Adipocyte (in vitro differentiated cells): ENCODE measurements at regions not wholly inside any gene's neighbourhood (a gene's known extent, or its start where the extent isn't known, plus 50 kb on each side); places are given as distances from the start of the nearest gene placed in this dataset.

ENCODE experiments used
- DNase-seq: peaks from one replicate; pipeline ENCODE4 v3.0.0-alpha.2; 2015; ENCODE audit warnings: low read depth
- H3K27me3 ChIP-seq: replicated peaks from 2 replicates; pipeline ENCODE4 v1.7.0; 2013; ENCODE audit warnings: mild to moderate bottlenecking, low read length, moderate library complexity; ENCODE audit not compliant: control insufficient read depth, insufficient read depth
- H3K36me3 ChIP-seq: 2 replicates; pipeline ENCODE4 v1.7.0; 2013; ENCODE audit warnings: low read length, mild to moderate bottlenecking, moderate library complexity; ENCODE audit not compliant: control insufficient read depth, insufficient read depth, severe bottlenecking
- H3K4me1 ChIP-seq: 2 replicates; pipeline ENCODE4 v1.7.0; 2013; ENCODE audit warnings: mild to moderate bottlenecking, low read length, moderate library complexity; ENCODE audit not compliant: control insufficient read depth, insufficient read depth
- H3K4me3 ChIP-seq: 2 replicates; pipeline ENCODE4 v1.7.0; 2013; ENCODE audit warnings: mild to moderate bottlenecking, low read length, moderate library complexity
- H3K9ac ChIP-seq: 2 replicates; pipeline ENCODE4 v1.7.0; 2013; ENCODE audit warnings: mild to moderate bottlenecking, low read length, moderate library complexity
- H3K9me3 ChIP-seq: 2 replicates; pipeline ENCODE4 v1.7.0; 2013; ENCODE audit warnings: mild to moderate bottlenecking, low read length, moderate library complexity; ENCODE audit not compliant: control insufficient read depth

DNA sequence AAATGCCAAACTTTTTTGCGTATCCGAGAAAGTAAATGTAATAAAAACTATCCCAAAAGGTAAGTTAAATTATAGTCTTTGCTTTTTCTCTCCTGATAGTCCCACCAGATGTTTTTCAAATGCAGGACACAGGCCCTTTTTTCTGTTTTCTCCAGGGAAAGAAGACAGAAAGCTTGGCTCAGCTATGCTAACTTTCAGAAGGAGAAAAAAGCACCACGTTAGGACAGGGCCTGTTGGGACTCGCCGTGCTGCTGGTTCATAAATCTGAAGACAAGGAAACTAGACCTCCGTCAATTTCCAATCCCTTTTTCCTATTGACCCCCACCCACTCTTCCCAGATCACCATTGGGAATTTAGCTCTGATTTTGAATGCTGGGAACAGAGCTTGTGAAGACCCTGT lies 220.9 kb upstream of the SFRP2 start:
- DNase-seq: no peak
- Histone ChIP-seq H3K9me3 (no peaks in the 10 kb centered on the region), H3K27me3 (no peaks in the 10 kb centered on the region), H3K4me3 (peak overlapping the region; percentile 36), H3K9ac (peak overlapping the region; percentile 70), H3K36me3 (no peaks in the 10 kb centered on the region), H3K4me1 (peaks cover 54% of the 10 kb centered on the region)

GRCh38 chr4:154009191-154009590 lies 220.3 kb upstream of the SFRP2 start:
- Histone ChIP-seq H3K9ac (no peak overlapping the region), H3K36me3 (no peaks in the 10 kb centered on the region), H3K9me3 (no peaks in the 10 kb centered on the region), H3K4me1 (peaks cover 53% of the 10 kb centered on the region), H3K4me3 (peak overlapping the region; percentile 36), H3K27me3 (no peaks in the 10 kb centered on the region)
- no peak for DNase-seq

DNA sequence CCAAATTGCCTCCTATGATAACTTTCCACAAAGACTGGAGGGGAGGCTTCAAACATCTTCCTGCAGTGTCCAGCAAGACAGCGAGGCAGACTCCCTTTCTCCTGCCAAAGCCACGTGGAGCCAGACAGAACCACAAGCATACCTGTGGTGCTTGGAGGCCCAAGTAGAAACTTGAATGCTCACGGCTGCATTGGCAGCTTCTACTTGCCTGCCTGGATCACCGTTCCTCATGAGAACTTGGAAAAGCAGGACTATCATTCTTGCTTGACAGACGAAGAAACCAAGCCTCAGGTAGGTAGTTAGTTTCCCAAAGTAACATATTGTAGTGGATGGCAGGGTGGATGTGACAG lies 216.3 kb upstream of the SFRP2 start:
- H3K9ac ChIP-seq: peak overlapping the region; percentile 81
- H3K4me3 ChIP-seq: peak overlapping the region; percentile 75
- peaks cover 48% of the 10 kb centered on the region for H3K4me1 ChIP-seq
- H3K36me3 ChIP-seq: no peaks in the 10 kb centered on the region
- no peaks in the 10 kb centered on the region for H3K27me3 ChIP-seq
- DNase-seq: no peak
- no peaks in the 10 kb centered on the region for H3K9me3 ChIP-seq

- Histone ChIP-seq H3K9me3 (no peaks in the 10 kb centered on the region), H3K9ac (peak overlapping the region; percentile 85), H3K4me1 (peaks cover 43% of the 10 kb centered on the region), H3K27me3 (no peaks in the 10 kb centered on the region), H3K36me3 (no peaks in the 10 kb centered on the region), H3K4me3 (peak overlapping the region; percentile 75)
- peak; percentile 95 for DNase-seq
These were observed 215.8 kb upstream of the SFRP2 start for GRCh38 chr4:154004507-154005170.

DNA sequence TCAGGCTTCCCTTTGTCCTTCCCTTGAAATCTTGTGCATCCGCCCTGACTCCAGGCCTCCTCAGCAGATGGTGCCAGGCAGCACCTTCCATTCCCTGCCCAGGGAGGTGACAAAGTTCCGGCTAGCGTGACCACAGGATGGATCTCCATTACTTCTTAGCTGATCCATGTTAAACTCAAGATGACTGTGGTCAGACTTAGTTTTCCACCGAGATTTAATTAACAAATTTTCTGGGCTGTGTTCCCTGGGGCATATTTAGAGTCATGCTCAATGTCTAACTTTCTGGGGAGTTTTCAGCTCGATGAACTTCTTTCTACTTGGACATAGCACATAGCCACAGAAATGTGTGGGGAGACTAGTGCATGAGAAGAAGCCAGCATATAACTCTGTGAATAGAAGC lies 215.1 kb upstream of the SFRP2 start:
- no peaks in the 10 kb centered on the region for H3K27me3 ChIP-seq
- peaks cover 37% of the 10 kb centered on the region for H3K4me1 ChIP-seq
- H3K9ac ChIP-seq: peak overlapping the region; percentile 85
- DNase-seq: peak; percentile 64
- H3K9me3 ChIP-seq: no peaks in the 10 kb centered on the region
- H3K36me3 ChIP-seq: no peaks in the 10 kb centered on the region
- peak overlapping the region; percentile 75 for H3K4me3 ChIP-seq

- H3K27me3 ChIP-seq: no peaks in the 10 kb centered on the region
- H3K4me1 ChIP-seq: peaks cover 33% of the 10 kb centered on the region
- no peak overlapping the region for H3K4me3 ChIP-seq
- no peak for DNase-seq
- no peaks in the 10 kb centered on the region for H3K36me3 ChIP-seq
- H3K9me3 ChIP-seq: no peaks in the 10 kb centered on the region
- H3K9ac ChIP-seq: peak overlapping the region; percentile 85
These were observed 214.5 kb upstream of the SFRP2 start for GRCh38 chr4:154003378-154003777.

- Histone ChIP-seq H3K27me3 (no peaks in the 10 kb centered on the region), H3K9me3 (peaks cover 5% of the 10 kb centered on the region), H3K36me3 (no peaks in the 10 kb centered on the region), H3K9ac (no peak overlapping the region), H3K4me3 (no peak overlapping the region), H3K4me1 (peaks cover 32% of the 10 kb centered on the region)
- DNase-seq: no peak
These were observed 212.3 kb upstream of the SFRP2 start for GRCh38 chr4:154001193-154001592.

DNA sequence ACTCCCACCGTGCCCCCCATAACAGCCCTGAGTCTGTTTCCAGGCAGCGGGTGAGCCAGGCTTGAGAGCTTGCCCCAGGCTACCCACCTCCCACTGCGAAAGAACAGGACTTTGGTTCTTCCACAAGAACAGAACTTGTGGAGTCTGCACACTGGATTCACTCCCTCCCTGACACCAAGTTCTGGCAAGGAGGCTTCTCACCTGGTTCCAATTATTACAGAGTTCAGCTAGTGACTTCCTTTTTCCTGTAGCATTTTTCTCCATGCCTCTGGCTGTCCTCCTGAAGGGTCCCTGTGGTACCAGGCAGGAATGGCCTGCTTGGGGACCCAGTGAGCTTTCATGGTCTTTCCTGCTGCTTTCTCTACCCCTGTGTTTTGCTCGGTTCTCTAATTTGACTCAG lies 208.6 kb upstream of the SFRP2 start:
- Histone ChIP-seq H3K27me3 (no peaks in the 10 kb centered on the region), H3K9ac (no peak overlapping the region), H3K4me3 (no peak overlapping the region), H3K36me3 (no peaks in the 10 kb centered on the region), H3K9me3 (peaks cover 17% of the 10 kb centered on the region), H3K4me1 (peaks cover 3% of the 10 kb centered on the region)
- no peak for DNase-seq

- Histone ChIP-seq H3K9ac (no peak overlapping the region), H3K27me3 (no peaks in the 10 kb centered on the region), H3K4me3 (no peak overlapping the region), H3K9me3 (peaks cover 15% of the 10 kb centered on the region), H3K36me3 (no peaks in the 10 kb centered on the region), H3K4me1 (peaks cover 17% of the 10 kb centered on the region)
- no peak for DNase-seq
These were observed 200.6 kb upstream of the SFRP2 start for GRCh38 chr4:153989505-153989904.

DNA sequence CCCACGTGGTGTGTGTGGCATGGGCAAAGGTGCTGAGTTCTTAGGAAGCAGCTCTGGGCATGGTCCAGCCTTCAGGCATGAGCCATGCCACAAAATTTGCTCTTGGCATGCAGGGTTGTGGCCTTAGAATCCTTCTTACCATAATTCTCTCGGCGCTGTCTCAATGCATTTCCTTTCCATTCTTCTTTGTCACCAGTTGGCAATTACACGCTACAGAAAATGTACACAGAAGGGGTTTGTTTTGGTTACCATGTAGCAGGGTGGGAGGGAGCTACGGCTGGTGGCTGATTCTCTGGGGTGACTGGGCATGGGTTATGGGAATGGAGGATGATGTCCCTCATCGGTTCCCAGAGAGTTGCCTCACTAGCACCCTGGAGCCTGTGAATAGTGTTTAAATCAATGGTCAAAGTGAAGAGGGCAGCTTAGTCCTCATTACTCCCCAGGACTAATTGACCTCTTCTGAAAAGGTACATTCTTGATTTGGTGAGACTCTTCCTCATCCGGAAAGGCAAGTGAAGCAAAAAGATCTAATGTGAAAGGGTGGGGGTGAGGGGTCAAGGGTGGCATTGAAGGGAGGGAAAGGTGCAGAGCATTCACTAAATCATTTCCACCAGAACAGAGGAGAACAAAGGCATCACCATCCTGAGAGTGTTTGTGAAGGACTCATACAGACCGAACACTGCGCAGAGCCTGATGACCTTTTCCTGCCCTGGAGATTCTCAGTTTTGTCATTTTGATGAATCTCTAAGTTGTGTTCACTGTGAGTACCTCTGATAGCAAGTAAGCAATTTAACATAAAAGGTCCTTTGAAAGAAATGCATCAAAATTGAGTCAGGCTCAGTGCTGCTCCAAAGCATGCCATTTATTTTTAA lies 199.8 kb upstream of the SFRP2 start:
- H3K9ac ChIP-seq: no peak overlapping the region
- peaks cover 15% of the 10 kb centered on the region for H3K9me3 ChIP-seq
- no peaks in the 10 kb centered on the region for H3K36me3 ChIP-seq
- H3K4me3 ChIP-seq: no peak overlapping the region
- DNase-seq: peak; percentile 38
- H3K27me3 ChIP-seq: no peaks in the 10 kb centered on the region
- peaks cover 17% of the 10 kb centered on the region for H3K4me1 ChIP-seq

GRCh38 chr4:153987291-153987690 lies 198.4 kb upstream of the SFRP2 start:
- H3K9me3 ChIP-seq: peaks cover 10% of the 10 kb centered on the region
- no peak overlapping the region for H3K4me3 ChIP-seq
- H3K9ac ChIP-seq: no peak overlapping the region
- DNase-seq: peak; percentile 73
- H3K36me3 ChIP-seq: no peaks in the 10 kb centered on the region
- no peaks in the 10 kb centered on the region for H3K27me3 ChIP-seq
- H3K4me1 ChIP-seq: peaks cover 17% of the 10 kb centered on the region
